GF-D8 (cell line): ENCODE measurements at regions not wholly inside any gene's neighbourhood (a gene's known extent, or its start where the extent isn't known, plus 50 kb on each side); places are given as distances from the start of the nearest gene placed in this dataset.
"Not testable (repeated sequence)": the region's sequence is repeated elsewhere in the genome, so short reads cannot be mapped to it uniquely, and the experiment has no call there.

ENCODE experiments used
- DNase-seq: peaks from one replicate; lab custom pipeline; 2025; lab: John Stamatoyannopoulos, UW

GRCh38 chr17:71635187-71635586, 485.6 kb upstream of the SOX9 start:
- DNase-seq: no peak

- no peak for DNase-seq
Measured at GRCh38 chr17:71636644-71637043, 484.2 kb upstream of the SOX9 start.

GRCh38 chr17:71638668-71639067, 482.2 kb upstream of the SOX9 start:
- DNase-seq: no peak

- no peak for DNase-seq
Measured at GRCh38 chr17:71639865-71640264, 481.0 kb upstream of the SOX9 start.

- not testable (repeated sequence) for DNase-seq
Measured at GRCh38 chr17:71646890-71647289, 473.9 kb upstream of the SOX9 start.

- not testable (repeated sequence) for DNase-seq
Measured at GRCh38 chr17:71648342-71648741, 472.5 kb upstream of the SOX9 start.

- no peak for DNase-seq
Measured at GRCh38 chr17:71649941-71650350, 470.9 kb upstream of the SOX9 start.

- DNase-seq: no peak
Measured at GRCh38 chr17:71655542-71655941, 465.3 kb upstream of the SOX9 start.

GRCh38 chr17:71656964-71657858, 463.6 kb upstream of the SOX9 start:
- no peak for DNase-seq

- no peak for DNase-seq
Measured at GRCh38 chr17:71658996-71659395, 461.8 kb upstream of the SOX9 start.

GRCh38 chr17:71664861-71665260, 456.0 kb upstream of the SOX9 start:
- DNase-seq: no peak

GRCh38 chr17:71666047-71666446, 454.8 kb upstream of the SOX9 start:
- DNase-seq: no peak

GRCh38 chr17:71667661-71668060, 453.2 kb upstream of the SOX9 start:
- DNase-seq: no peak

GRCh38 chr17:71668807-71669206, 452.0 kb upstream of the SOX9 start:
- DNase-seq: no peak

GRCh38 chr17:71677439-71677838, 443.4 kb upstream of the SOX9 start:
- DNase-seq: no peak

GRCh38 chr17:71679832-71680231, 441.0 kb upstream of the SOX9 start:
- no peak for DNase-seq

GRCh38 chr17:71681427-71682173, 439.2 kb upstream of the SOX9 start:
- DNase-seq: no peak

- no peak for DNase-seq
Measured at GRCh38 chr17:71682174-71682494, 438.7 kb upstream of the SOX9 start.

GRCh38 chr17:71689782-71690181, 431.0 kb upstream of the SOX9 start:
- DNase-seq: no peak

GRCh38 chr17:71699907-71700306, 420.9 kb upstream of the SOX9 start:
- DNase-seq: no peak

GRCh38 chr17:71703701-71704100, 417.1 kb upstream of the SOX9 start:
- DNase-seq: no peak

GRCh38 chr17:71709271-71709890, 411.4 kb upstream of the SOX9 start:
- no peak for DNase-seq

- DNase-seq: no peak
Measured at GRCh38 chr17:71709946-71710345, 410.9 kb upstream of the SOX9 start.
